H7 (cell line): ENCODE measurements at regions not wholly inside any gene's neighbourhood (a gene's known extent, or its start where the extent isn't known, plus 50 kb on each side); places are given as distances from the start of the nearest gene placed in this dataset.
A peak's percentile ranks its signal among the peaks of the same experiment; 100 is the strongest.

Experiments
- DNase-seq: peaks from one replicate; pipeline ENCODE4 v3.0.0; 2012
- H3K27me3 ChIP-seq: 2 replicates; pipeline ENCODE4 v1.6.0; 2011; ENCODE audit warnings: mild to moderate bottlenecking, low read length; ENCODE audit not compliant: control insufficient read depth, insufficient read depth
- H3K36me3 ChIP-seq: replicated peaks from 2 replicates; pipeline ENCODE4 v1.5.1; 2011; ENCODE audit warnings: low read length; ENCODE audit not compliant: control insufficient read depth, insufficient read depth
- H3K4me3 ChIP-seq: 2 replicates; pipeline ENCODE4 v1.5.1; 2011; ENCODE audit warnings: low read depth, mild to moderate bottlenecking, control low read depth, low read length, moderate library complexity; ENCODE audit not compliant: insufficient read depth

DNA sequence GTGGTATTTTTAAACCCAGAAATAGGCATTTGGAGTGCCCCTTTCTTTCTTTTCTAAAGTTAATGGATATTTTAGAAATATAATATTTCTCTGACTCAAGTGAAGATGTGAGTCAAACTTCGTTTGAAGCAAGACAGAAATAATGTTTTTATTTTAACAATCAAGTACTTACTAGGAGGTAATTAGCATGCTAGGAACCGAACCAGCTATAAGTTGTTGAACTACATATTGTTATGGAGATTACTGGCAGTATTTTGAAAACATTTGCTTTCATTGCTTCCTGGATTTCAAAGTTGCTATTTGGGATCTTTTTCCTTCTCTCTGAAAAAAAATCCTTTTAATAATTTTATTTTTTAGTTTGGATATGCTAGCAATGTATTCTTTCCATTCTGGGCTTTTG is 225.2 kb downstream of the NEDD1 start:
- no peaks in the 10 kb centered on the region for H3K36me3 ChIP-seq
- H3K4me3 ChIP-seq, result no peak overlapping the region
- no peaks in the 10 kb centered on the region for H3K27me3 ChIP-seq
- no peak for DNase-seq

DNA sequence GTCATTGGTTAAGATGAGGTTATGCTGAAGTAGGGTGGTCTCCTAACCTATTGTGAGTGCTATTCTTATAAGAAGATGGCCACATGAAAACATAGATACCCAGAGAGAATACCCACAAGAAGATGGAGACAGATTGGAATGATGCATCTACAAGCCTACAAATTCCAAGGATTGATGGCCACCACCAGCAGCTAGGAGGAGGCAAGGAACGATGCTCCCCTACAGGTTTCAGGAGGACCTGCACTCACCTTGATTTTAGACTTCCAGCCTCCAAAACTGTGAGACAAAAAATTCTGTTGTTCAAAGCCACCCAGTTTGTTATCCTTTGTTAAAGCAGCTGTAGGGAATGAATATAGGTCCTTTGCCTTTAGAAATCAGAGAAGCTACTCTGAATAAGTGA is 227.4 kb downstream of the NEDD1 start:
- H3K4me3 ChIP-seq, result no peak overlapping the region
- no peak for DNase-seq
- no peaks in the 10 kb centered on the region for H3K27me3 ChIP-seq
- no peaks in the 10 kb centered on the region for H3K36me3 ChIP-seq

- Histone ChIP-seq H3K4me3 (no peak overlapping the region), H3K27me3 (no peaks in the 10 kb centered on the region), H3K36me3 (no peaks in the 10 kb centered on the region)
- no peak for DNase-seq
Observed at GRCh38 chr12:97140355-97140754, 233.3 kb downstream of the NEDD1 start.

- H3K4me3 ChIP-seq, result no peak overlapping the region
- no peaks in the 10 kb centered on the region for H3K27me3 ChIP-seq
- no peak for DNase-seq
- no peaks in the 10 kb centered on the region for H3K36me3 ChIP-seq
Observed at GRCh38 chr12:97142737-97143410, 235.8 kb downstream of the NEDD1 start.

GRCh38 chr12:97148941-97149559 is 242.0 kb downstream of the NEDD1 start:
- Histone ChIP-seq H3K27me3 (no peaks in the 10 kb centered on the region), H3K36me3 (no peaks in the 10 kb centered on the region), H3K4me3 (no peak overlapping the region)
- peak; percentile 24 for DNase-seq

GRCh38 chr12:97151481-97151880 is 244.4 kb downstream of the NEDD1 start:
- no peak overlapping the region for H3K4me3 ChIP-seq
- no peaks in the 10 kb centered on the region for H3K27me3 ChIP-seq
- no peaks in the 10 kb centered on the region for H3K36me3 ChIP-seq
- DNase-seq, result no peak

- Histone ChIP-seq H3K4me3 (no peak overlapping the region), H3K27me3 (no peaks in the 10 kb centered on the region), H3K36me3 (no peaks in the 10 kb centered on the region)
- no peak for DNase-seq
Observed at GRCh38 chr12:97159377-97159776, 252.3 kb downstream of the NEDD1 start.

- no peaks in the 10 kb centered on the region for H3K36me3 ChIP-seq
- no peak for DNase-seq
- no peaks in the 10 kb centered on the region for H3K27me3 ChIP-seq
- H3K4me3 ChIP-seq, result no peak overlapping the region
Observed at GRCh38 chr12:97160277-97160676, 253.2 kb downstream of the NEDD1 start.

DNA sequence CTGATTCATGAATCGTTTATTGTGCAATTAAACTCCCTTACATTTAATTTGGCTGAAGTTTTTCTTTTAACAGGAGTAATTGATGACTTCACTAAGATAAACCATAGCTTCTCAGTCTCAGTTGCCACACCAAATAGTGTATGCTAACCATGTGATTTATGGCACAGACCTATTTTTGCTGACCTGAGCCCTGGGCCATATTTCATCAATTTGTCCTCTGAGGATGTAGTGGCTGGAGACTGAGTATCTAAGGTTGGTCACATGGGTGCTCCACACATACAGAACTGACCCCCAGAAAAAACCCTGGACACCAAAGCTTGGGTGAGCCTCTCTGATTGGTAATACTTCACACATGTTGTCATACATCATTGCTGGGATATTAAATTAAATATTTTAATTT is 255.1 kb downstream of the NEDD1 start:
- H3K36me3 ChIP-seq, result no peaks in the 10 kb centered on the region
- DNase-seq, result no peak
- no peak overlapping the region for H3K4me3 ChIP-seq
- H3K27me3 ChIP-seq, result no peaks in the 10 kb centered on the region

- Histone ChIP-seq H3K36me3 (no peaks in the 10 kb centered on the region), H3K4me3 (no peak overlapping the region), H3K27me3 (no peaks in the 10 kb centered on the region)
- DNase-seq, result no peak
Observed at GRCh38 chr12:97164936-97165335, 257.9 kb downstream of the NEDD1 start.

DNA sequence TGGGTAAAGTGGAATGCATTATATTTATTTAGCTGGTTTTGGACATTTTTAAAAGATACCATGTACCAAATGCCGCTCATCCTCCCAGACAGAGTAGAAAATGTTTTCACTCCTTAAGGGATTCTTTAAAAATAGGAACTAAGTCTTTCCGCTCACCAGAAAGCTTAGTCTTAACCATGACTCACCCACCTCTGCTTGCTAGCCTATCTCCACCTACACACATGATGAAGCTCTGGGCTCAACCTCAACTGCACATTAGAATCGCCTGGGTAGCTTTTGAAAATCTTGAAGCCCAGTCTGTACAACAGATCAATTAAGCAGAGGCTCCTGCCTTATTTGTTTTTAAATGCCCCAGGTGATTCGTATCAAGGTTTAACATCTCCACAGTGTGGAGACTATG is 260.5 kb downstream of the NEDD1 start:
- H3K27me3 ChIP-seq, result no peaks in the 10 kb centered on the region

GRCh38 chr12:97168804-97169203 is 261.7 kb downstream of the NEDD1 start:
- peak; percentile 6 for DNase-seq
- H3K4me3 ChIP-seq, result no peak overlapping the region

More for the DNA sequence above, 260.5 kb downstream of the NEDD1 start:
- DNase-seq, result no peak
- Histone ChIP-seq H3K36me3 (no peaks in the 10 kb centered on the region), H3K4me3 (no peak overlapping the region)

GRCh38 chr12:97169889-97170567 is 263.0 kb downstream of the NEDD1 start:
- H3K27me3 ChIP-seq, result no peaks in the 10 kb centered on the region
- DNase-seq, result no peak
- no peak overlapping the region for H3K4me3 ChIP-seq
- H3K36me3 ChIP-seq, result no peaks in the 10 kb centered on the region

More at GRCh38 chr12:97168804-97169203, 261.7 kb downstream of the NEDD1 start:
- H3K27me3 ChIP-seq, result no peaks in the 10 kb centered on the region
- no peaks in the 10 kb centered on the region for H3K36me3 ChIP-seq

- H3K4me3 ChIP-seq, result no peak overlapping the region
- peak; percentile 5 for DNase-seq
- H3K27me3 ChIP-seq, result no peaks in the 10 kb centered on the region
- H3K36me3 ChIP-seq, result no peaks in the 10 kb centered on the region
Observed at GRCh38 chr12:97173688-97174410, 266.8 kb downstream of the NEDD1 start.

GRCh38 chr12:97177481-97177880 is 270.4 kb downstream of the NEDD1 start:
- DNase-seq, result no peak
- Histone ChIP-seq H3K27me3 (no peaks in the 10 kb centered on the region), H3K4me3 (no peak overlapping the region), H3K36me3 (no peaks in the 10 kb centered on the region)
